ENCODE measurements at regions not wholly inside any gene's neighbourhood (a gene's known extent, or its start where the extent isn't known, plus 50 kb on each side); places are given as distances from the start of the nearest gene placed in this dataset.

GRCh38 chr3:153762411-153763235 lies 358.6 kb upstream of the ARHGEF26 start:
- TF ChIP-seq, protein P1, sequence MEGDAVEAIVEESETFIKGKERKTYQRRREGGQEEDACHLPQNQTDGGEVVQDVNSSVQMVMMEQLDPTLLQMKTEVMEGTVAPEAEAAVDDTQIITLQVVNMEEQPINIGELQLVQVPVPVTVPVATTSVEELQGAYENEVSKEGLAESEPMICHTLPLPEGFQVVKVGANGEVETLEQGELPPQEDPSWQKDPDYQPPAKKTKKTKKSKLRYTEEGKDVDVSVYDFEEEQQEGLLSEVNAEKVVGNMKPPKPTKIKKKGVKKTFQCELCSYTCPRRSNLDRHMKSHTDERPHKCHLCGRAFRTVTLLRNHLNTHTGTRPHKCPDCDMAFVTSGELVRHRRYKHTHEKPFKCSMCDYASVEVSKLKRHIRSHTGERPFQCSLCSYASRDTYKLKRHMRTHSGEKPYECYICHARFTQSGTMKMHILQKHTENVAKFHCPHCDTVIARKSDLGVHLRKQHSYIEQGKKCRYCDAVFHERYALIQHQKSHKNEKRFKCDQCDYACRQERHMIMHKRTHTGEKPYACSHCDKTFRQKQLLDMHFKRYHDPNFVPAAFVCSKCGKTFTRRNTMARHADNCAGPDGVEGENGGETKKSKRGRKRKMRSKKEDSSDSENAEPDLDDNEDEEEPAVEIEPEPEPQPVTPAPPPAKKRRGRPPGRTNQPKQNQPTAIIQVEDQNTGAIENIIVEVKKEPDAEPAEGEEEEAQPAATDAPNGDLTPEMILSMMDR (tag by site-specific recombination; IDR thresholded peaks at IDR 0.05) = no peak
- no peak for TF ChIP-seq SCRT1 (tag by site-specific recombination; IDR thresholded peaks at IDR 0.05; ENCODE audit: borderline replicate concordance)
- TF ChIP-seq AEBP2 (tag by site-specific recombination; IDR thresholded peaks at IDR 0.05; ENCODE audit: borderline replicate concordance) = no peak
- TF ChIP-seq ZBTB7A (tag by site-specific recombination; IDR thresholded peaks at IDR 0.05; ENCODE audit: low read depth) = no peak
- no peak for TF ChIP-seq ZNF48 (tag by site-specific recombination; IDR thresholded peaks at IDR 0.05)

All from HEK293 (cell line).